ENCODE measurements at regions not wholly inside any gene's neighbourhood (a gene's known extent, or its start where the extent isn't known, plus 50 kb on each side); places are given as distances from the start of the nearest gene placed in this dataset.

GRCh38 chr21:41671212-41671762 is 95.6 kb downstream of the RIPK4 start:
- no peak for DNase-seq

- no peak for DNase-seq
Observed at GRCh38 chr21:41670056-41670805, 96.6 kb downstream of the RIPK4 start.

- no peak for DNase-seq
Observed at GRCh38 chr21:41669533-41669830, 97.4 kb downstream of the RIPK4 start.

GRCh38 chr21:41668686-41669532 is 97.9 kb downstream of the RIPK4 start:
- DNase-seq = no peak

- DNase-seq = no peak
Observed at GRCh38 chr21:41668051-41668541, 98.8 kb downstream of the RIPK4 start.

GRCh38 chr21:41667136-41667535 is 99.7 kb downstream of the RIPK4 start:
- DNase-seq = no peak

- no peak for DNase-seq
Observed at GRCh38 chr21:41666641-41667081, 100.2 kb downstream of the RIPK4 start.

GRCh38 chr21:41665766-41666595 is 100.9 kb downstream of the RIPK4 start:
- no peak for DNase-seq

- no peak for DNase-seq
Observed at GRCh38 chr21:41664881-41665765, 101.7 kb downstream of the RIPK4 start.

GRCh38 chr21:41663805-41664788 is 102.8 kb downstream of the RIPK4 start:
- no peak for DNase-seq

- DNase-seq = no peak
Observed at GRCh38 chr21:41662761-41663160, 104.1 kb downstream of the RIPK4 start.

- DNase-seq = no peak
Observed at GRCh38 chr21:41662161-41662560, 104.7 kb downstream of the RIPK4 start.

- DNase-seq = no peak
Observed at GRCh38 chr21:41660748-41661147, 106.1 kb downstream of the RIPK4 start.

- DNase-seq = no peak
Observed at GRCh38 chr21:41659791-41660560, 106.9 kb downstream of the RIPK4 start.

- DNase-seq = no peak
Observed at GRCh38 chr21:41656946-41657525, 109.8 kb downstream of the RIPK4 start.

- no peak for DNase-seq
Observed at GRCh38 chr21:41655259-41655658, 111.6 kb downstream of the RIPK4 start.

GRCh38 chr21:41653954-41654491 is 112.8 kb downstream of the RIPK4 start:
- no peak for DNase-seq

GRCh38 chr21:41653243-41653953 is 113.5 kb downstream of the RIPK4 start:
- DNase-seq = no peak
